Bone marrow (tissue), 2 donors: ENCODE measurements at regions not wholly inside any gene's neighbourhood (a gene's known extent, or its start where the extent isn't known, plus 50 kb on each side); places are given as distances from the start of the nearest gene placed in this dataset.

Experiments used
- DNase-seq, 2 donors: peaks; one replicate each; lab custom pipeline; 2025; lab: John Stamatoyannopoulos, UW

DNA sequence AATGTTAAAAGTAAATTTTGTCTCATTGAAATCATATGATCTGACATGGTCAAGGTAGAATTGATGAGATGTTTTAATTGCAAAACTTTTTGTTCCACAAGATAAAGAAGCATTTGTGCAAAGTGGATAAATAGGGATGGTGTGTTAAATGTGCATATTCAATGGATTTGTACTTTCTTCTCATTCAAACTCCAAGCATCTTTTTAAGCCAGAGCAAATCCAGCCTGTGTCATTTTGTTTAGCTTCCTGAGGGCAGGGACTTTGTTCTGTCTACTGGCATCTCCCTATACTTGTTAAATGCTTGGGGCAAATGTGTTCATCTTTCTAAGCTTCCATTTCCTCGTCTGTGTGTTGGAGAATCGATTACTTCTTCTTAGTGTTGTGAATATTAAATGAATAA is 200.3 kb downstream of the SLIT2 start:
- no peak for DNase-seq

DNA sequence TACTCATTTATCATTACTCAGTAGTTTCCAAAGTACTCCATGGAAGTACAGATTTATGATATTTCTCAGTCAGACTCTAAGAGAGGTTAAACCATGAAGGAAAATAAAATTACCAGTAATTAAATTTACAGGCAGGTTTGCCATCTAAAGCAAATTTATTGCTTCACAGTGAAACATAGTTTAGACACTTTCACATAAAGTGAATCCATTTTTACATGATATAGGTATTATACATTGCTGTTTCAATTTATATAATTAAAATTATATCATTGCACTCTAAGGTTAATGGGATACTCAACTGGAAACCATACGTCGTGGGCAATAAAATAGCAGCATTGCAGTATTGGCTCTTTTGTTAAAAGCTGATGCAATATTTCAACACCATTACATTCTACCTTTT is 202.8 kb downstream of the SLIT2 start:
- DNase-seq, result no peak

DNA sequence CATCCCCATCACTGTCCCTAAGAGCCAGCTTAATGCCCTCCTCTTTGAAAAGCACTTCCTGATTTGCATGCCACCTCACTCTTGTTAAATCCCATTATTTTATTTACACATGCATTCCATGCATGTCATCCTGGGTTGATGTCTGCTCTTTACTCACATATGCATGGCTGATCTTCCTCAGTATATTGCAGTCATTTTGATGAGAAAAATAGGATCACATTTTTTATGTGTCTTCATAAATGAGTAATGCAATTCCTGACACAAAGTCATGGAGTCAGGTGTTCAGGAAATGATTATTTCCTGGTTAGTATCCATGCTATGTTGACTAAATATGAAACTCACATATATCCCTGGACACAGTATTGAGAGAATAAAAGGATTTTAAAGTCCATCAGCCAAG is 204.7 kb downstream of the SLIT2 start:
- no peak for DNase-seq

DNA sequence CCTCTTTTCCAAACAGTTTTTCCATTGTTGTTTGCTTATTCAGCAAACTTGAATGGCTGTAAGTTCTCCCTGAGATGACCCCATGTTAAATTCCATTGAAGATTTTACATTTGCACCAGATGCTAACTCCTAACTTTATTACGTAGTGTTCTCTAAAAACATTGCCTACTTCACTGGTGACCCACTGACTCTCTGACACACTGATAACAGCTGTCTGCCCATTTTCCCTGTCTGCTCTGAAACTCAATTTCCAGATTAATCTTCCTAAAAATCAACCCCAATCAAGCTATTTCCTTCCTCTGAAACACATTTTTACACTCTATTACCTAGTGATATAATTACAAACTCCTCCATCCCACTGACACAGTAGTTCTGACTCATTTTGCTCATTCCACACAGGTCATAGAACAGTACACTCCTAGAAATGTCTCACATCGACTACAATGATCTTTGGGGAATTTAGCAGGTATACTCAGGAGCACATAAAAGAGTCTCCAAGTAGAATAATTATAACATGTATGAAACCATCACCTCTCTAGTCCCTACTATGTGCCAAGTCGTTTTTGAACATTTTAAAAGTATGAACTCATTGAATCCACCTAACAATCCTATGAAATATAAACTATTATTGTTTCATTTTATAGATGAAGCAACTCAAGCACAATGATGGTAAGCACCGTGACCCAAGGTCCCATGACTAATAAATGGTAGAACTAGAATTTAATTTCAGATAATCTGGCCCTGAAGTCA is 210.9 kb downstream of the SLIT2 start:
- no peak for DNase-seq

DNA sequence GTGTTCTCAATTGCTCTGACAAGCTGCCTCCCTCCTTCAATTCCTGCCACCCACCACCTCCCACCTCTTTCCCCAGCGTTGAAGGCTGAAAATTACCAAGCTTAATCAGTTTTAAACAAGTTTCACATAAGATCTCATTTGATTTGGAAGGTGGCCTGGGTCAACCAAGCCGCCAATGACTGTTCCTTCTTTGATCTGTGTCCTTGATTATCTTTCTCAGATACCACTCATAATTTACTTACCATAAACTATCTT is 211.4 kb downstream of the SLIT2 start:
- DNase-seq, result no peak

DNA sequence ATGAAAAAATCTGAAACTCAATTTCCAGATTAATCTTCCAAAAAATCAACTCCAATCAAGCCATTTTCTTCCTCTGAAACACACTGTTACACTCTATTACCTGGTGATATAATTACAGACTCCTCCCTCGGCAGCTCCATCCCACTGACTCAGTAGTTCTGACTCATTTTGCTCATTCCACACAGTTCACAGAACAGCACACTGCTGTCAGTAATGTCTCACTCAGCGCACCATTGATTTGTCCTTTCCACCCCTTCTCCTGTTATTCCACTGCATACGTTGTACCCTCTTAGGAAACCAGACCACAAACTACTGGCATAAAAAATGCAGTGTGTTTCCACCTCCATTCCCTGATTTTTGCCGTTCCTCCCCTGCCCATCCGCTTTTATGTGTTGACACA is 212.7 kb downstream of the SLIT2 start:
- DNase-seq, result no peak

DNA sequence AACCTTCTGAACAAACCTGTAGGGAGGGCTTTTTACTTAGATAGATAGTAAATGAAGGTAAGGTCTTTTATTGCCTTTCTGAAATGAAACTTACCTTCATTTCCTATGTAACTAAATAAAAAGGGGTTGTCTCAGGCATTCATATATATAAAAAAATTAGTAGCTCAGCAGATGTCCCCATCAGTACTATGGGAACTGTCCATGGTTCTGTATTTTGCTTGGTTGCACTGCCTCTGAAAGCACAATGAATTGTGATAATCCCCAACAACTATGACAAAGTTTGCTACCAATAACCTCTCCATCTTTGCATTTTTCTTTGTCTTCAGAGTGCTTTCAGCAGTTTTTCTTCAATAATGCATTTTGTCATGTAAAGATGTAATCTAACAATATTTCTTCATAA is 222.4 kb downstream of the SLIT2 start:
- no peak for DNase-seq

DNA sequence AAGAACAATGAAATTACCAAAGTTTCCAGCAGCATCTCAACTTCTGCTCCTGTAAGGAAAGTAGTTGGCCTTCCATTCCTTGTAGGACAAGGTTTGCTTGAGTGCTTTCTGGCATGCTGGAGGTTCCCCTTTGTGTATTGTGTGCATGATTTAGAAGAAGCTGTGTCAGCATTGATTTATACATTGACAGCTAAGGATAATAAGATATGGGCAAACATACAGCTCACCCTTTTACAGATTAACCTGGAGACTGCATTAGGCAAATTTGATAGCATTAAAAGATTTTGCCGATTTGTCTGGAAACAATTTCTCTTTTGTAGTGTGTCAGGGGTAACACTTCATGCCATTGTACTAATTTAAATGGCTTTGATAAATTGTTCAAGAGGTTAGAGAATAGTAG is 221.8 kb upstream of the PACRGL start:
- no peak for DNase-seq

DNA sequence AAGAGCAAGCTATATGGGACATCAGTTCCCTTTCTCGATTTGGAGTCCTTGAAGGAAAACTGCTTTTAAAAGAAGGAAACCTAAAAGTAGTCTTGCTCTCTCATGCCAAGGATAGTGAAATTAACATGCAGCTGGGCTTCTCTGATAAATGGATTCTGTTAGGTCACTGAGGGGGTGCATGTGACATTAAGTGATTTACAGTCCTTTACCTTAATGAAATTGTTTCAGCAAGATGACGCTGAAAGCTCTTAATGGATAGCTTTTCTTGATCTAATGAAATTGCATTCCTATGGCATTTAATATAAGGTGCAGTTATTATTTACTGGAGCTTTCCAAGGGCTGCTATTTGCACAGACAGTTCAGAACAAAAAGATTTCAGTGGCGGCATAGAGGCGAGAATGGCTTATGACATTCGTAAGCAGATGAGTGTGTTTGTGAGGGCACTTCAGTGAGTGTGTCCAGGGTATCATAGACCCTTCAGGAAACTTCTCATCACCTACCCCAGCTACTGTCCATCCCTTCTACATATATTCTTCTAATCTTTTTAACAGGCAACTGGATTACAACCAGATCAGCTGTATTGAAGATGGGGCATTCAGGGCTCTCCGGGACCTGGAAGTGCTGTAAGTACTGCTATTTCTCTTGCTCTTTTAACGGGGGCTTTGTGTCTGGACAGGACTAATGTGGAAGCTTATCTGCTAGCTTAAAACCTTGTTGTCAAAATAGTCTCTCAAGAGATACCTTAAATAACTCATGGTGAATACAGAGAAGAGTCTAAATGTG is 219.9 kb upstream of the PACRGL start:
- DNase-seq, result no peak

DNA sequence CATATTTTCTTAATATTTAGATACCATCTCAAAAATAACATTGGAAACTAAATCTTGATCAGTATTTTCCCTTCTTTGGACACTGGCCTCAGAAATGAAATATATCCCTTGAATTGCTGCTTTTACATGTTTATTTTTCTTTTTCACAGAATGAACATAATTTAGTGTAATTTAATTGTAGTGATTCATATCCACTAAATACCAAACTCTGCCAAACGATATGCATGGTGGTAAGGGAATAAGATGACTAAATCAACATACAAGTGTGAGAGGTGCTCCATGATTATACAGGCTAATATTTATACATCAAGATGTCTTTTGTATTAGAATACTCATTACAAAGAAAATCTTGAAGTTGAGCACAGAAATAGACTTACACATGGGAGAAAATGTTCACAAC is 216.8 kb upstream of the PACRGL start:
- DNase-seq, result no peak

DNA sequence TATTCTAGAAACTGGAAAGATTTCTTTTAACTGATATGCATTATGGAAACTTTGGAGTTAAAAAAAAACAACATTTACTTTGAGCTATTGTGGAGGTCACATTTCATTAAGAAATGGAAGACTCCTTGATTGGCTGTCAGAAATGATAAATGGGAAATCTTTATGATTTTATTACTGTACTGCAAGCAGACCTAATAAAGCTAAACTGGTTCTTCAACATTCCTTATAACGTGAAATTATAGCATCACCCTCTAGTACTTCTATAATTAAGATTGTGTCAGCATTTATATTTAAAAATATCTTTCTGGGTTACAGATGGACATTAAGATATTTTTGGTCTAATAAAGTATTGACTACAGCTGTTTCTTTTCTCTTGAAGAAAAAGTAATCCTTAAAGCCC is 213.8 kb upstream of the PACRGL start:
- no peak for DNase-seq

DNA sequence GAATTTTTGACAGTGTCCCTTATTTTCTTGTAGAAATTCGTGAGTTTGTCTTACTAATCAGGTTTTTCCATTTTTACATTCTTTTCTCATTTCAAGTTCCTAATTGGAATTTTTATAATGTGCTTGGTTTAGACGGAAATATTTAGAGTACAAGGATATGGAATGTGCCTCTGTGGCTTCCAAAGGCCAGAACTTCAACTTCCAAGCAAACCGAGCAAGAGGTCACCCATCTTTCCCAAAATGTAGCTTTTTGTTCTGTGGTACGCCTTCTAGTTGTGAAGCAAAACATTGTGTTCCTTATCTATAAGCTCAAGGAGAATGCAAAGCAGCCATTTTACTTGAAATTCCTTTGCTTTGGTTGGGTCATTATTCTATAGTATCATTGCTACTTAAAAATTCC is 212.8 kb upstream of the PACRGL start:
- DNase-seq, result no peak

DNA sequence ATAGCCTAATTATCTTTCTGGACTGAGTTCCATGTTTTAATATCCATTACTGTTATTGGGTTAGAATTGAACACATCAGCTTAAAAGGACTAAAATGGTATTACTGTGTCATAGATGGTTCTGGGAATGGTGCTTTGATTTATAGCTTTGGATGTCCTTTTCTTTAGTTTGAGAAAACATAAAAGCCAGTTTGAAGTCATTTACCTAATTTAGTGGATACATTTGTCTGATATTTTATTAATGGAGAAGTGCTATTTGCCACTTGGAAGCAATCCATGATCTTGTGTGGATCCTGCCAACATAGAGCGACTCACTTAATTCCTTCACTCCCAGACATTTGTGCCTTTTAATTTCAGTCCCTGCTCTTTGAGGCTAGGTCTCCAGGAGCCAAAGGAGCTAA is 212.4 kb upstream of the PACRGL start:
- DNase-seq, result no peak

DNA sequence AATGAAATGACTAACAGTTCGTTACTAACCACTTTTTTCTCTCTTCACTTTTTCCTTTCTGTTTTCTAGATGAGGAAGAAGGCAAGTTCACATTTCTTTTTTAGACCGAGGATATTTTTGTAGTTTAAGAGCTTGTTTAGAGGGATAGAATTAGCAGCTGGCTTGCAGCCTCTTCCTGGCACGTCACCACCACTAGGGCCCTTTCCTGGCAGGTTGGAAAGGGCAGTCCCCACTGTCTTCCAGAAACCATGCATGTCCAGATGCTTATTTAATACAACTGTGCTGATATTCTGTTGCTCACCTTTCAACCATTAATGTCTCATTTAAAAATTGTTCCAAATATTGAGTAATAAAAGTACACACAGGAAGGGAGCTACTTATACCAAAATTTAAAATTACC is 209.5 kb upstream of the PACRGL start:
- no peak for DNase-seq

DNA sequence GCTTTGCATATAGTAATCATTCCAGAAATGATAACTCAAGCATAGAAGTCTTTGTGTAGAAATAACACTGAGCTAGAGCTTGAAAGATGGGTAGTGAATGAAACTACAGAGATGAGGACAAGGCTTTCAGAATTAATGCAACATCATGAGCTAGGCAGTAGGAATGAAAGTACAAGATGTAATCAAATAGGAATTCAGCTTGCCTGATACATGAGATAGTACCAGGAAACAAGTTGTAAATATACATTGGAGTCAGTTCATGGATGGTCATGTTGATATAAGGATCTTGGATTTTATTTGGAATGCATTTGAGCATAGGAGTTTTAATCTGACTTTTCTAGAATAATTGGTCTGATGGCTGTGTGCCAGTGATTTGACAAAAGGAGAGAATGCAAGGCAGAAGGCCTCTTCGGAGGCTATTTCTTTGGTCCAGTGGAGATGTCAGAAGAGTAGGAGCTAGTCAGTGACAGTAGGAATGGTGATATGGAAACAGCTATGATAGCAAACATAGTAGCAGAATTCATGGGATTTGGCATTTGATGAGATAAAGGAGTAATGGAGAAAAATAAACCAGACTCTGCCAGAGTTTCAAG is 206.4 kb upstream of the PACRGL start:
- no peak for DNase-seq

DNA sequence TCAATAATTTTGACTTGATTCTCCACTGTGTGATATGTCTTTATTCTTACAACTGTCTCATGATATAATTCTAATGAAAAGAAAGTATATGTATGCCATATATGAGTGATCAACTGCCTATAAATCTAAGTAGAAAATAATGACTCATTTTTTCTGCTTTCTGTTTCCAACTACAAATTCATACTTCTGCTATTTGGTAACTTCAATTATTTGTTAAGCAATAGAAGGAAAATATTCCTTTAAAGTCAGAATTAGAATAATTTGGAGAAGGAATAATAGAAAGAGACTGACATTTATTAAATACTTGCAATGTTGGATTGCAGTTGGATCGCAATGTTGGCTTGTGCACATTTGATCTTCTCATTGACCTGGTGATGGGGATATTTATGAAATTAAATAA is 204.2 kb upstream of the PACRGL start:
- DNase-seq, result no peak

DNA sequence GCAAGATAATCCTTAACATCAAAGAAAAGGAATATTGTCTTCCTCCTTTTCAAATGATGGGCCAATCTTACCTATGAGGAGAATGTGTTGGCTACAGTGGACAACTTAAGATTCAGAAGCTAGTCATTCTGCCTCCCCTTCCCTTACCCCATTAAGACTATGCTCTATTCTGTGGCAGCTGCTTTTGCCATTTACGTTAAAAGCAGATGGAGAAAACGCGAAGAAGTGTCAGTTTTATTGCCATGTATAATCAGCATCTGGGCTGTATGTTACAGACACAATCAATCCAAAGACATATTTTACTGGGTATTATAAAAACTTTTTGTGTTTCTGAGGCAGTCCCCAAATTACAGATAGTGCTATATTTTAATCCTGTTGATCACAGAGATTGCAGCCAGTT is 196.1 kb upstream of the PACRGL start:
- DNase-seq, result no peak

DNA sequence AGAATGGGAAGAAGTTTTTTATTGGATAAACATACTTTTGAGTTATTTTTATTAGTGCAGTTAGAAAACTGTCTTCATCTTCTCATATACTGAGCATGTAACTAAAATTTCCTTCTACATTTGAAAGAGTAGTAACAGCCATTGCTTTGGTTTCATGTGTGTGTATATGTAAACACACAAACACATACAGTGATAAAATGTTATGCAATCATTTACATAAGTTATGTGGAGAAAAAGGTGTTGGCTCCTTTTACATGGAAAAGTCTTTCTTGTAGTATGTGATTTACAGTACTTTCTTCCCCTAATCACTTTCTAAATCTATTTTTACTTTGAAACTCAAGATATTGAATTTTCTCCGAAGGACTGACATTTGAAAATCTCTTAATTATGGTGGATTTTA is 194.3 kb upstream of the PACRGL start:
- no peak for DNase-seq

DNA sequence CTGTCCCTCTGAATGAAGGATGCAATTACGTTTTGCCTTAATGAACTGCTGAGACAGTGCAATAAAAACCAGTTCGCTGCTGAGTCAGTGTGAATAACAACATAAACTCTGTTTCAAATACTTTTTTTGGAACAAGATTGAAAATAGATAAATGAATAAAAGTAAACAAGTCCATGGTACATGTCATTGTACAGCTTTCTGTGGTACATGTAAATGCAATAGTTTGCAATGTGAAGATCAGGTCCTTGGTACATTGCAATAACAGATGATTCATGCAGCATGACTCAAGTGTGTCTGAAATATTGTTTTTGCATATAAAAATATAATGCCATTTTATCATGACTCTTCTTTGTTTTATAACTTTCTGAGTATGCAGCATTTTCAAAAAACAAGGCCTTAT is 193.4 kb upstream of the PACRGL start:
- no peak for DNase-seq

DNA sequence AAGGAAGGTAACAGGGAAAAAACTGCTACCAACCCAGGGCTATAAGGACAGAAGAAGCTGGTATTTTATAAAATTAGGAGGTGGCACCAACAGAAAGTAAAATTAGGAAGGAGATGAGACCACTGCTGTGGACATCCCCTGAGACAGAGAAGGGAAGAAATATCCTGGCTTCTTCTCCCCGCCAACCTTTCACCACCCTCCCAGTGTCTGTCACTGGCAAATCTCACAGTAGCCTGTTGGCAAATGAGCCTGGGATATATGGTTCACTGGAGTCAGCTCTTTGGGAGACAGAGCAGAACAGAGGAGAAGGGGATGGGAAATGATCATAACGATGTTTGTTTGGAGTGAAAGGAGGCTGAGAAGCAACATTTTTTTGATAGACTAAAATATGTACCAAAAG is 190.9 kb upstream of the PACRGL start:
- DNase-seq, result no peak

DNA sequence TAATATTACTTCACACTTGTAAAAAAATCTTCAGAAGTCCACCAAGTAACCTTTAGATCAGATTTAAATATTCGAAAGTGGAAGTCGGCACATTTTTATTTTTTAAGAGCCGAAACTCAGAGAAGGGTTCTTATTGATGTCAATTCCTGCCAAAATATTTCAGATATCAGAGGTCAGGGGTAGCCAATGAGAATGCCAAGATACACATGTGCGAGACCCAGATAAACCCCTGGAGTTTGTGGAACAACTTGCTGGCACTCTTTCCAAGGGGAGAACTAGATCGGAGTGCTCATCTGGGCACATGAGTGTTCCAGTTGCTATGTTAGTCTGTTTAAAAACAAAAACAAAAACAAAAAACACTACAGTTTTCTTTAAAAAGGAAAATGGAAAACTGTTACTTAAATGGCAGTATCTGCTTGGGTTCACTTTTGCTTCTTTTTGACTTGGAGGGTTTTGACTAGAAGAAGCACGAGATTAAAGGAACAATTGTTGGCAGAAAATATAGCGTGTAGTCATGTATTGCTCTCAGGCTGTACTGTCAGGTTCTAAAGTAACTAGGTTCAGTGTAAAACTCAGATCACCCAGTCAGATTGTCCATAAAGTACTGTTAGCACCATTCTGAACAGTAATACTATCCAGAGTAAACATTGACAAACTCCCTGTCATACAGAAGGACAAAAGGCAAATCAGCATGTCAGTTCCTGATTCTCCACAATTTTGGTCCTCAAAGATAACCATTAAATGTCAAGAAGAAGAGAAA is 188.0 kb upstream of the PACRGL start:
- DNase-seq, result no peak

DNA sequence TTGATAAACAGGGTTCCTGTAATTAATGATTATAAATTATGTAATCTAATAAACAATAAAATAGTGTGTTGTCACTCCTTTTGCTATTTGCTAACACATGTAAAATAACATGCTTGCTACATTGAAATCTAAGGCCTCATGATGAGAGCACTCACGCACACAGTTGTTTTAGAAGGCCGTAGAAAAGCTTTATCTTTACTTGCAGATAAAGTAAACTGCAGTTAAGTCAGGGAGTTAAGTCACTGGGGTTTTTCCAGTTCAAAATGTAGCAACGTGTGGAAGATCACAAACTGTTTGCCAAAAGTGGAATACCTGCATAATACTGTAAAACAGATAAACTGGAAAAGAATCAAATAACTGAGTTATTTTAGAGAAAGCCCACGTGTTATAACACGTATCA is 187.3 kb upstream of the PACRGL start:
- no peak for DNase-seq

DNA sequence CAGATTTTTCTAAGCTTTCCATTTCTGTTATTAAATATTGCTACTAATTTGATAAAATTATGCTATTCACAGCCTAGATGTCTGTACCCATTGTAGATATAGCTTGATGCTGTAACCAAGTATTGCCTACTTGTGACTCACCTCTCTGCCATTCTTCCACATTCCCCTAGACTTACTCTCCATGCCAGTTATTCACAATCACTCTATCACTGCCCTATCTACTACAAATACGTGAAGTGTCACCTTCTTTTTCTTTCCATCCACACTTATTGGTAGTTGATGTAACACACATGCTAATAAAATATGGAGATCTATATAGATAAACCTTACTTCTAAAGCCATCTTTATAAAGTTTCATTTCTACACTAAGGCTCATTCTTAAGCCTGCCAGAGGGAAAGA is 179.4 kb upstream of the PACRGL start:
- no peak for DNase-seq
